ENCODE measurements at regions not wholly inside any gene's neighbourhood (a gene's known extent, or its start where the extent isn't known, plus 50 kb on each side); places are given as distances from the start of the nearest gene placed in this dataset.

GRCh38 chr7:119033641-119034040, 809.1 kb downstream of the ANKRD7 start:
- TF ChIP-seq CTCF (IDR thresholded peaks at IDR 0.05; ENCODE audit: unreplicated experiment), result no peak
- POLR2A ChIA-PET, result no interaction called here
- Mint-ChIP-seq H3K9me3 (ENCODE audit: unreplicated experiment) (no peaks in the 10 kb centered on the region), H3K27ac (ENCODE audit: low read depth, unreplicated experiment) (no peak overlapping the region), H3K4me1 (ENCODE audit: insufficient read depth, unreplicated experiment) (no peaks in the 10 kb centered on the region), H3K36me3 (ENCODE audit: insufficient read depth, unreplicated experiment) (no peaks in the 10 kb centered on the region), H3K27me3 (ENCODE audit: insufficient read depth, unreplicated experiment) (peaks cover 25% of the 10 kb centered on the region), H3K4me3 (ENCODE audit: unreplicated experiment) (no peak overlapping the region)
- intact Hi-C loops (cut with micrococcal nuclease), result no loop called here
- DNase-seq (ENCODE audit: unreplicated experiment), result no peak
- no TSS peak for BruUV-seq (replicated peaks)
- CTCF ChIA-PET, result interaction anchor here (0.7 to 1.2 kb wide), 2 partner anchors 36 to 165 kb away, joined by 3 read pairs; no protein-coding TSS in a partner anchor

DNA sequence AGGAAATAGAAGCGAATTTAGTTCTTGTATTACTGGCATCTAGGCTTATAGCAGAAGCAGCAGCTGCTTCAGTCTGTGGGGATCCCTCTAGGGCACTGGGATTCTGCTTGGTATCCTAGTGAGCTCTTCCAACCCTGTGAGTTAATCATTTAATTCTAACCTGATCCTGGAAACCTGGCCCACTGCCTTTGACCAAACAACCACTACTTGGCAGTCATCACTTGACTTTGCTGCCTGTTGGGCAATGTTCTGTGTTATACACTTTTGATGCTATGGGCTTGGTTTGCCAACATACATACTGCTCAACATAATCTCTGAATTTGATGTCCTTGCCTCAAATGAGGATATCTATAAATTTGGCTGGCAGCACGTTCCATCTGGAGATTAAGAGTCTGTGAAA, 813.4 kb downstream of the ANKRD7 start:
- DNase-seq (ENCODE audit: unreplicated experiment), result no peak
- H3K27me3 Mint-ChIP-seq (ENCODE audit: insufficient read depth, unreplicated experiment), result peaks cover 34% of the 10 kb centered on the region
- CTCF ChIA-PET, result no interaction called here
- TF ChIP-seq CTCF (IDR thresholded peaks at IDR 0.05; ENCODE audit: unreplicated experiment), result no peak
- no peaks in the 10 kb centered on the region for H3K36me3 Mint-ChIP-seq (ENCODE audit: insufficient read depth, unreplicated experiment)
- POLR2A ChIA-PET, result no interaction called here
- H3K9me3 Mint-ChIP-seq (ENCODE audit: unreplicated experiment), result no peaks in the 10 kb centered on the region
- intact Hi-C loops (cut with micrococcal nuclease), result no loop called here
- BruUV-seq (replicated peaks), result no TSS peak
- H3K4me1 Mint-ChIP-seq (ENCODE audit: insufficient read depth, unreplicated experiment), result no peaks in the 10 kb centered on the region
- no peak overlapping the region for H3K4me3 Mint-ChIP-seq (ENCODE audit: unreplicated experiment)
- H3K27ac Mint-ChIP-seq (ENCODE audit: low read depth, unreplicated experiment), result no peak overlapping the region

DNA sequence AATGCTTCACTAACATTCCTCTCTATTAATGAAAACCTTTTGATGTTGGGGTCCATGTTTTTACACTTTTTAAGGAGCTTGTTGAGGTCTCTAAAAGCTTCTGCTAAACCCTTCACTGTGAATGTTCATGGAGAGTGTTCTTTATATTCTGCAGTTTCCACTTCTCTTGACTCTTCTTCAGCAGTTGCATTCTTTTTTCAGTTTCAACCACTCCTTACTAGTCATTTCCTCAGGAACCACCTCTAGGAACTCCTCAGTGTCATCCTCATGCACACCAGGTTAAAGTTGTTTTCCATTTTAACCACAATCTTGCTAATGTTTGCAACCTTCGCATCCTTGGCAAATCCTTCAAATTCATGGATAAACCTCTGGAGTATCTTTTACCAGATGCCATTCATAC, 821.6 kb downstream of the ANKRD7 start:
- intact Hi-C loops (cut with micrococcal nuclease), result no loop called here
- POLR2A ChIA-PET, result no interaction called here
- H3K4me3 Mint-ChIP-seq (ENCODE audit: unreplicated experiment), result no peak overlapping the region
- no TSS peak for BruUV-seq (replicated peaks)
- peaks cover 33% of the 10 kb centered on the region for H3K27me3 Mint-ChIP-seq (ENCODE audit: insufficient read depth, unreplicated experiment)
- no peaks in the 10 kb centered on the region for H3K36me3 Mint-ChIP-seq (ENCODE audit: insufficient read depth, unreplicated experiment)
- H3K27ac Mint-ChIP-seq (ENCODE audit: low read depth, unreplicated experiment), result no peak overlapping the region
- H3K9me3 Mint-ChIP-seq (ENCODE audit: unreplicated experiment), result no peaks in the 10 kb centered on the region
- no peak for TF ChIP-seq CTCF (IDR thresholded peaks at IDR 0.05; ENCODE audit: unreplicated experiment)
- DNase-seq (ENCODE audit: unreplicated experiment), result no peak
- no peaks in the 10 kb centered on the region for H3K4me1 Mint-ChIP-seq (ENCODE audit: insufficient read depth, unreplicated experiment)
- CTCF ChIA-PET, result interaction anchor here (1.3 kb wide), 1 partner anchor 11 kb away, joined by 4 read pairs; no protein-coding TSS in a partner anchor

GRCh38 chr7:119065966-119066365, 841.5 kb downstream of the ANKRD7 start:
- Mint-ChIP-seq H3K36me3 (ENCODE audit: insufficient read depth, unreplicated experiment) (no peaks in the 10 kb centered on the region), H3K4me3 (ENCODE audit: unreplicated experiment) (no peak overlapping the region), H3K4me1 (ENCODE audit: insufficient read depth, unreplicated experiment) (no peaks in the 10 kb centered on the region), H3K27me3 (ENCODE audit: insufficient read depth, unreplicated experiment) (peaks cover 38% of the 10 kb centered on the region), H3K27ac (ENCODE audit: low read depth, unreplicated experiment) (no peak overlapping the region), H3K9me3 (ENCODE audit: unreplicated experiment) (no peaks in the 10 kb centered on the region)
- ChIA-PET CTCF (no interaction called here), POLR2A (no interaction called here)
- no TSS peak for BruUV-seq (replicated peaks)
- no peak for TF ChIP-seq CTCF (IDR thresholded peaks at IDR 0.05; ENCODE audit: unreplicated experiment)
- intact Hi-C loops (cut with micrococcal nuclease), result no loop called here
- DNase-seq (ENCODE audit: unreplicated experiment), result no peak

Data from MCF 10A (cell line).